Non-pigmented ciliary epithelial cell (primary cell): ENCODE measurements at regions not wholly inside any gene's neighbourhood (a gene's known extent, or its start where the extent isn't known, plus 50 kb on each side); places are given as distances from the start of the nearest gene placed in this dataset.
"Not testable (repeated sequence)": the region's sequence is repeated elsewhere in the genome, so short reads cannot be mapped to it uniquely, and the experiment has no call there.

Source experiments
- DNase-seq: peaks from one replicate; pipeline ENCODE4 v3.0.0-alpha.2; 2010; ENCODE audit warnings: low read depth

DNA sequence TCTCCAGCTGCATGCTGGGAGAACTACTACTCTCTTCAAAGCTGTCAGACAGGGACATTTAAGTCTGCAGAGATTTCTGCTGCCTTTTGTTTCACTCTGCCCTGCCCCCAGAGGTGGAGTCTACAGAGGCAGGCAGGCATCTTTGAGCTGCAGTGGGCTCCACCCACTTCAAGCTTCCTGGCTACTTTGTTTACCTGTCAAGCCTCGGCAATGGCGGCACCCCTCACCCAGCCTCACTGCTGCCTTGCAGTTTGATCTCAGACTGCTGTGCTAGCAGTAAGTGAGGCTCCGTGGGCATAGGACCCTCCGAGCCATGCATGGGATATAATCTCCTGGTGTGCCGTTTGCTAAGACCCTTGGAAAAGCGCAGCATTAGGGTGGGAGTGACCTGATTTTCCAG, 61.7 kb downstream of the DMRTA1 start:
- DNase-seq: not testable (repeated sequence)

DNA sequence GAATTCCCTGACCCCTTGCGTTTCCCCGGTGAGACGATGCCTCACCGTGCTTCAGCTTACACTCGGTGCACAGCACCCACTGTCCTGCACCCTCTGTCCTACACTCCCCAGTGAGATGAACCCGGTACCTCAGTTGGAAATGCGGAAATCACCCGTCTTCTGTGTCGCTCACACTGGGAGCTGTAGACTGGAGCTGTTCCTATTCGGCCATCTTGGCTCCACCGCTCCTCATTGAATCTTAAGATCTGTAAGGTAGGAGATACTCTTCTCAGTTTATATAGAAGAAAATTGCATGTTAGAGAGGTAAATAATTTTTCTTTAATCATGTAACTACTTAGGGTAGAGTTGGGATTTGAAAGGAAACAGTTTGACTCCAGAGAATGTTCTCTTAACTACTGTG, 62.2 kb downstream of the DMRTA1 start:
- DNase-seq: no peak

DNA sequence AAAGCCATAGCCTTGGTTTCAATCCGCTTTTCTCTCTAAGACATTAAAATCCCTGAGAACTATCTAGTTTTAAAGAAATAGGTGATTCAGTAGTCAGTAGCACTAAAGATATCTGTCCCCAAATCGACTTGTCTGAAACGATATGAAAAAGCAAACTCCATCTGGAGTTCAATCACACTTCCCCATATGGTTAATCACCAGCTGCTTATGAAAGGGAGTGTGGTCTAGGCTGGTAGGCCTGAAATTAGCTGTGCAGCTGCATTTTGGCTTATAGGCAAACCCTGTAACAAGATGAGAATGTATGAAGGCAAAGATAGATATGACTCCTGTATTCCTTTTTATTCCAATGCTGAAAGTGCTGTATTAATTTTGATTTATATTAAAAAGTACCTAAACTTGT, 65.9 kb downstream of the DMRTA1 start:
- no peak for DNase-seq

DNA sequence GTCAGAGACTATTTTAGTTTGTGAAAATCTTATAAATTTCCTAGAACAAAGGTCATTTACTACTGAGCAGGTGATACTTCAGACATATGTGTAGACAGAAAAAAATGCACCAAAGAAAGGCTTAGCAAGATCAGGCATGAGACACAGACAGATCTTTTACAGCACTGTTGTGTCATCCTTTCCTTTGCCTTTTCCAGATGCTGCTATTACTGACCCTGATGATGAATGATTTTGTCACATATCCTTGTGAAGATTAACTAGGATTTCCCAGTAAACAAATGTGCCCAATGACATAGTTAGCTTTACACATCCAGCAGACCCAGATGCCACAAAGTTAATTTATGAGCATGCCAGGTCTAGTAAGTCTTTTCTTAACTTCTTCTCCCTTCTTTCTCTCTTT, 68.2 kb downstream of the DMRTA1 start:
- no peak for DNase-seq

DNA sequence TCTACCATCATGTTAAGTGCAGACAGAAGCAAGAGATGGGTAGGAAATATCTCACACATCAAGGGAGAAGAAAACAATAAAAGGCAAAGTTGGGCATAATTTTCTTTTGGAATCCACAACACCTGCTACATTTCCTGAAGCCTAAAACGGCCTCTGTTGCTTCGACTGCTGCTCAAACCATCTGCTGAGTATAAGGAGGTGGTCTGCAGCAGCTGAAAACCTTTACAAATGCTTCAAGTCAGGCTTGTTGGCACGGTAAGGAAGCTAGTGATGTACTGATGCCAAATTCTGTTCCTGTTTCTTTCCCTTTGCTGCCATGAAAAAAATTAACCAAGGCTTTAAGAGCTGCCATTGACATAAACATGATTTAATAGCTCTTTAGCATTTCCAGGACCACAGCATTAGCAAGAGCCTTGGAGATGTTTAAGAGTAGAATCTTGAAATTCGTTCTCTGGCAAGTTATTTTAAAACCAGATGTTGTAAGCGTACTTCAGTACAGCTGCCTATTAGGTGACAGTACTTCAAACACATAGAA, 75.6 kb downstream of the DMRTA1 start:
- no peak for DNase-seq

DNA sequence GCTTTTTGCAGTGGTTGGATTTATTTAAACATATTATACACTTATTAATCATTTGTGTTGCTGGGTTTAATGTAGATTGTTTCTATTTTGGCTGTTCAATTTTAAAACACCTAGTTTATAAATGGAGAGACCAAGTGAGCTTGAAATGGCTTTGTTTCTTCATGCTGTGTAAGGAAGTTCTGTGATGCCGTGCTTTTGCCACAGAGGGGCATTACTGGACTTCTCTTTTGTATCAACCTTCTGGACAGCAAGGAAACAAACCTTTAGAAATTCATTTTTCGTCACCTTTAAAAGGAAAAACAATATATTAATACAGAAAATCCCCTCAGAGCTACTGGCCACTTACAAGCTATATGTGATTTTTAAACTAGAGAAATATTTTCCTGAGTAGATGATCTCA, 81.9 kb downstream of the DMRTA1 start:
- no peak for DNase-seq

DNA sequence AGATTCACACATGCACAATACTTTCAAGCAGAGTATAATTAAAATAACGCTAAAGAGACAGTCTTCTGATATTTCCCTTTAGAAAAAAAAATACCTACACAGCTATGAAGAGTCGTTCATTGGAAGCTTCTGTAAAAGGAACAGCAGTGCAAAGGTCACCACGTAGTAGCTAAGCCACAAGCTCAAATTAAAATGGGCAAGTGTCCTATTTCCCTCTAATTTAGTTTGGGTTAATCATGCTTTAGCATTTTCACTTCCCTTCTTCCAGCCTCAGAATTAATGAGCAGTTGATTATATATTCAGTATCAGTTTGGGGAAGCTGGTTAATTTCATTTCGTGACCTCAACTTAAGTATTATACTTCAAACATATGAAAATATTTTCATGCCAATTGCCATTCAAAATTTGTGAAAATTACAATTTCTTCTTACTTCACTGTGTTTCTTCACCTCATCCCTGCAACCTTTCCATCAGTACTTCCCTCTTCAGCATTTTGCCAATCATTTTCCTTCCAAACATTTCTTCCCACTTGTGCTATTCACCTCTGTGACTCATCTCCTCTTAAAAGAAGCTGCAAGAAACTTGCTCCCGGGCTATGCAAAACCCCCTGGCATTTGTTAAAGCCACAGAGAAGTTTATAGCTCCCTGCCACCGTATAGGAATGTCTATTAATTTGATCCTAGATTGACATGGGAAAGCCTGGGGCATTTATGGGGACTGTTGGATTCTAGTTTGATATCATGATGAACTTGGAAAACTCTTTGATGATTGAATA, 83.0 kb downstream of the DMRTA1 start:
- no peak for DNase-seq

DNA sequence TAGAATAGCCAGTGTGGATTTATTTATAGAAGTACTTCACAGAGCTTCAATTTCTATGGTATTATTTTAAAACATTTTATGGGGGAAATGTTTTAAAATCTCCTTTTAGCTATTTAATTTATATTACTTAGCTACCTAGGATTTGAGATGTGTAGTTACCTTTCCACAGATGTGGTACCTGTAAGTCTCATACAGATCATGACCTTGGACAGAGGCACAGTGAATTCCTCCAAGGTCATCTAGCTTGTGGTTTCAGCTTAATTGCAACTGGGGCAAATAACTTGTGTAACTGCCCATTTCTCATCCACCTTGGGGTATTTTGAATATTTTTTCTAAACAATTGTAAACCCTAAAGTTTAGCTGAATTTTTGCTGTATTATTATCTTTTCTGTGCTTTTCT, 89.2 kb downstream of the DMRTA1 start:
- DNase-seq: no peak

DNA sequence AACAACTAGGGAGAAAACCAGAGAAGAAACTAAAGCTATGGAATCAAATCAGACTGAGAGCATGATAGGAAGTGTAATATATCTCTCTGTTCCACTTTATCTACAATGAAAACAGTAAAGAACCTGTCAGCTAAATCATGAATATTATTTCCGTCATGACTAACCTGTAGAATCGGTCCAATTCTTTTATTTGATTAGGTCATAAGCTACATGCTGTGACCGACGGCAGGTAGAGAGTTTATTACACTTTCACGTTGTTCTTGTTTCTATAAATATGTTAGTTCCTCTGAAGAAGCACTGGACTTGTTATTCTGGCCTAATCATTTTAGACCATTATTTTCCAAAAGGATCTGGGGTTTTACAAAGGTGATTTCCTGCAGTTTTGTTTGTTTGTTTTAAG, 91.1 kb downstream of the DMRTA1 start:
- no peak for DNase-seq

DNA sequence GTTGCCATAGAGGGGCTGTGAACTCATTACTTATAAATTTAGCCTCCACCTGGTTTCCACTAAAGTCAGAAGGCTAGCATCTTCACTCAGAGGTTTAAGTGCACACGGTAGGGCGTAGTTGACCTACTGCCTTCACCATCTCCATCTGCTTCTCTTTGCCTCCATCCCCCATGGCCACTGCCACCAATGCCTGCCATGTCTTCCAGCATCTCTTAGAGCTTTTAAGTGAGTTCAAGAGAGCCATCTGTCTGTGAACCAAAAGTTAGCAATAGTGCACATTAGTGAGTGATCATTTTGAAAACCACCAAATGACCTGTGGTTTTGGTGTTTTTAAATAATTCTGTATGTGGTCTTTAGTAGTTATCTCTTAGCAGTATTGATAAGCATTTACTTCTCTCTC, 102.0 kb downstream of the DMRTA1 start:
- no peak for DNase-seq

DNA sequence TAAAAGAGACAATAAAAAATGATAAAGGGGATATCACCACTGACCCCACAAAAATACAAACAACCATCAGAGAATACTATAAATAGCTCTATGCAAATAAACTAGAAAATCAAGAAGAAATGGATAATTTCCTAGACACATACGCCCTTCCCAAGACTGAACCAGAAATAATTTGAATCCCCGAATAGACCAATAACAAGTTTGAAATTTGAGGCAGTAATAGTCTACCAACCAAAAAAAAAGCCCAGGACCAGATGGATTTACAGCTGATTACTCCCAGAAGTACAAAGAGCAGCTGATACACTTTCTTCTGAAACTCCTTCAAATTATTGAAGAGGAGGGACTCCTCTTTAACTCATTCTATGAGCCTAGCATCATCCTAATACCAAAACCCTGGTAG, 128.1 kb downstream of the DMRTA1 start:
- no peak for DNase-seq

DNA sequence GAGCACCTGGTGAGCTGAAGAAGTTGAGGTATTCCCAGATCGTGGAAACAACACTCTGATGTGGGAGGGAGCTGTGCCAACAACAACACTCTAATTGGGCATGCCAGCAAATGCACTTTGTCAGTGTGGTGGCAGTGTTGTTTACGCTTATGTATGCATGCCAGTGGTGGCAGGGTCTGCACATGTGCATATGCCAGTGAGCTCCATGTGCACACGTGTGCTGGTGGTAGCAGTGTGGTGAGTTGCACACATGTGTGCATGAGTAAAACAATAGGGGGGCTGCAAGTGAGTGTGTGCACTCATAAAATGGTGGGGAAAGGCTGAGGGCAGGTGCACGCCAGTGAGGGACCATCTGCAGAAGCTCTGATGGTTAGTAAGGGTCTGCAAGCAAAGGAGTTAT, 134.2 kb downstream of the DMRTA1 start:
- DNase-seq: no peak

DNA sequence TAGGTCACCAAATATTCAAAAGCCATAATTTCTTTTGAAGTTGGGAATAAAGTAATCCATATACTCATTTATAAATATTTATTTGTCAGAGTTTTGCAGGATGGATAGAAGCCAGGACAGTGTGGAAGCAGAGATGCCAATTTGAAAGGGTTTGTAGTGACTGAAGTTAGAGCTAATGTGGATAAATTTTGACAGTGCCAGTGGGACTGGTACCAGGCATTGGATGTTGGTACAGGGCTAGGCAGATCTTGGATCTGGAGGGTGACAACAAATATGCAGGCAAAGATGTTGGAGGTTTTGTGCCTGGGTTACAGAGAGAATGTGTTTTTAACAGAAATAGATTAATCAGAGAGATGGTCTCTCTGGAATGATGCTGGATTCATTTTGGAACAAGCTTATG, 135.6 kb downstream of the DMRTA1 start:
- DNase-seq: no peak

DNA sequence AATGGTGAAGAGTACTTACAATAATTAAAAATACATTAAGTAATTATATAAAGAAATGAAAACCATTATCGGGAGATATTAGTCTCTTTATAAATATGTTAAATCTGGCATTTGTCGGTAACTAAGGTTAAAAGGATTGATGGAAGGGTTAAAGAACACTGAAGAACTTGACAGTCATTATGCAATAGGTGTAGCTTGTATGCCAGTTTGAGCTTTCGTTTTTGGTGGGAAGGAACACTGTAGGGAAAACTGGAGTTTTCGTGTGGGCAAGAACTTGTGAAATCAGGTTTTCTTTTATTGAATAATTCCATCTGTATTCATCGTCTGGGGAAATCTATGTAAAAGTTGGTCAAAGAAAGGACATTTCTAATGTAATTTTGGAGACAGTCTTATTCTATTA, 142.3 kb downstream of the DMRTA1 start:
- DNase-seq: no peak

DNA sequence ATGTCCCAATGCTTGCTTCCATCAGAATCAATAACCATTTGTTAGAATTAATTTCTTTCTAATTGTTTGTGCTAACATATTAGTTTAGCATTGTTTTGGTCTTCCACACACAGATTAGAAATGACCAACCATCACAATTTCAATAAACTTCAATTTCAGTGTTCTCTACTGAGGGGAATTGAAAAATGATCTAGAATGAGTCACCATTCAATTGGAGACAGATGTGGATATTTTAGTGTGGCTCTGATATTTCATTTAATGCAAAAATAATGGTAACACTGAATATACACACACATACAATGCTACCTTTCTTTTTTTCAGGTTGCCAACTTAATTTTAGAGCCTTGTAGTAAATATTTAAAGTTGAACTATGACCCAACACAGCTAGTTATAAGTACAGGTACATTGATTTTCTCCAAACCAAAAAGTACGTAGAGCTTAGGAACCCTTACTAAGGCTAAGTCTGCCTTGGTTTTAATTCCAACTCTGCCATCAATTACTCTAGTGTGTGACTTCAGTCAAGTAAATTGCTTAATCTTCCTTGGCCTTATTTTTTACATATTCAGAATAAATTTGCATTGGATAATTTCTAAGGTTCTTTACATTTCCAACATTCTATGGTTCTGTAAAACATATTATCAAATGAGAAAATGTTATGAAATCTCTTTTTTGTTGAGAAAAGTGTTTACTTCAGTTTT, 143.9 kb downstream of the DMRTA1 start:
- no peak for DNase-seq

DNA sequence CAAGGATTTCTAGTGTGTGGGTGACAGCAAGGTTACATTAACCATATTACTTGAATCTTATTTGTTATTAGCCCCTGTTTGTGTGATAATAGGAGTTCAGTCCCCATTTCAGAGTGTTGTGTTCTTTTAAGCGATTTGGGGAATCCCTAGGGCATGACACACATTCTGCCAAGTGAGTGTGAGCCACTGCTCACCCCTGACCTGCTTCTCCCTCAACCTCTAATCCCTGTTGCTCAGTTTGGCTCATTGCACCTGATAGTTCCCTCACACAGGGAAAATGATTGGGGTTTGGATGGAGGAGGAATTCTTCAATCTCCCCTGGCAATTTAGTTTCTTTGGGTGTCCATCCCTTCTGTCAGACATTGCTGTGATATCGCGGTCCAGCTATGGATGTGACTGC, 149.2 kb downstream of the DMRTA1 start:
- DNase-seq: no peak

DNA sequence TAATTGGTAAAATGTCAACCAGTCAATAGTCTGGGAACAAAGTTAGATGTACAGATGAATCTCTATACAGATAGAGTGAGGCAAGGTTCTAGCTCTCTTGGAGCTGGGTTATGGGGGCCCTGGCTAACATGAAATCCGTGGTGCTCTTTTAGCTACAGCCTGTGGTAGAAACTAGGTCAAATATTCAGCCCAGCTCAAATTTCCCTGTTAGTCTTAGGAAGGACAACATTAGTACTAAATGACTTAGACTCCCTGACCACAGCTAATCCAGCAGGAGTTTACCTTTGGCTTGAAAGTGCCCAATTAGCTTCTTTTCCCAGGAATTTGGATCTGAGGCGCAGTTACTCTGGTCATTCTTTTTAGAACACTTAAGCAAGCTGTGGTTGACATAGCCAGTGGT, 170.5 kb downstream of the DMRTA1 start:
- no peak for DNase-seq

DNA sequence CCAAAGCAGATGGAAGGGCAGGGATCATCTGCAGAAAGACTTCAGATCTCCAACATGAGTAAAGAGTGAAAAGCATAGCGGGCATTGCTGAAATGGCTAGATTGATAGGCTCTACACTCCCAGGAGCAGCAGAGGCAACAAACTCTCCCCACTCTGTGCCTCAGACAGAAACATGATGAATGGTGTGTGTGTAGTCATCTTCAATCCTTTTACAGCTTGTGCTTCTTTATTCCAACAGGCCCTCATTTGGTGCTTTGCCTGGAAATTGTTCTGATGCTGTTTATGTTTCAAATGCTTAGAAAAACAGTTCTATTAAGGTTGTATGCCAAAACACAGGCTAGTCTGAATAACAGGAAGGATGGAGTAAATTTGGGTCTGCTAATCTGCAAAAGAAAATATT, 176.2 kb downstream of the DMRTA1 start:
- no peak for DNase-seq

DNA sequence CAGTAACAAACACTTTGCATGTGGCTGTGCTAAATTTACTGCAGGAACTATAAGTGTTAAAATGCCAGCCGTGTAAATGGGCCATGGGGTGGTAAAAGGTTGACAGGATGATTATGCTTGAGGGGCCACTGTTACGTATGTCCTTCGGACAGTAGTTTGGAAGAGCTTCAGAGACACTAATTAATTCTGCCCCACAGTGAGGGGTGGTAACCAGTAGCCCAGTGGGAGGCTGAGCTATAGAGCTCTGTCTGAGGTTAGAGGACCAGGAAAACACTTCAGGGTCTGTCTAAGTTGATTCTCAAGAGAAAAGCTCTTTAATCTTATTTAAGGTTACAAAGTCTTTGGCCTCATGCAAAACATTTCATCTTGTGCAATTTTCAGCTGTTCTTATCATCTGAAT, 176.6 kb downstream of the DMRTA1 start:
- DNase-seq: no peak

DNA sequence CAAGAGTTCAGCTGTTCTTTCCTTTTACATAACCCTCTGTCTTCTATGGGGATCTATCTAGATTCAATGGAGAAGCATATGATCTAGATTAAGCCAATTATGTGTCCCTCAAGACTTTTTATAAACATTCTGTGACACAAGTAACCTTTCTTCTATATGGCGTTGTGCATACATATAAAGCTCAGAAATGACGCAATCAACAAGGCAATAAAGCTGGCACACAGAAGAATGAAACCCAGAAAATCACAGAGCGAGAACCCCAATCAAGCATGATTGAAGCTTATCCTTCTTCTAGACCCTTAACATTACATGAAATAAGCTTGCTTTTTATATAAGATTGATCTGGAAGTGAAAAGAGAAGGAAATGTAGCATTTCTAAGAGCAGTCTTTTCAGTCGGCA, 178.9 kb downstream of the DMRTA1 start:
- DNase-seq: no peak

DNA sequence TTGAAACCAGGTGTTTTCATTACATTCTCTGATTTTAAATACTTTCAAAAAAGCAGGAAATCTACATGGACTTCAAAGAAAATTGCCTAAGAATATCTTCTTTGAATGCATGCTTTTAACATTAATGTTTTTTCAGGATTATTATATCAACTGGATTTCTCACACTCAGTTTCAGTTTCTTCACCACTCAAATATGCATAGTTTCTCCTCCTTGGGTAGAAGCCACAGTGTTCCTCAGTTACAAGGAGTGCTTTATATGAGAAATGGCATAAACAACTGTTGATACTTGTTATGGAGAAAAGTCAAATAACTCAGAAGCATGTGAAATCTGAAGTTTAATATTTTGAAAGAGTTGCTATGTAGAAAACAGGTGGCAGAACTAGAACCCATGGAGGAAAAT, 196.9 kb downstream of the DMRTA1 start:
- no peak for DNase-seq

DNA sequence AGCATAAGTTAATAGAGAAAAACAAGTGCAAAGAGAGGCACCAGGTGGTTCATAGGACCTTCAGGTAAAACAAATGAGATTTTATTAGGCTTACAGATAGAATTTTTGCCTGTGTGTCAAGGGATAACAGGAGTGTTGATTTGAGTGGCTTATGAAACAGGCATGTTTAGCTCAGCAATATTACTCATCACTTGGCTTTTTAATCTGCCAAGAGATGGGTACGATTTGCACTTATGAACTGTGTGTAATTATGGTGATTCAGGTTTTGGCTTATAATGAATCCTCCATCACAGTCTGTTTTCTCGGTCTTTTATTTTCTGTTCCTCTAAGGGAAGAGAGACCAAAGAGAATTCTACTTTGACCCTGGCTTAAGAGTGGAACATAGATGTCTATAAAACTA, 199.3 kb downstream of the DMRTA1 start:
- no peak for DNase-seq

DNA sequence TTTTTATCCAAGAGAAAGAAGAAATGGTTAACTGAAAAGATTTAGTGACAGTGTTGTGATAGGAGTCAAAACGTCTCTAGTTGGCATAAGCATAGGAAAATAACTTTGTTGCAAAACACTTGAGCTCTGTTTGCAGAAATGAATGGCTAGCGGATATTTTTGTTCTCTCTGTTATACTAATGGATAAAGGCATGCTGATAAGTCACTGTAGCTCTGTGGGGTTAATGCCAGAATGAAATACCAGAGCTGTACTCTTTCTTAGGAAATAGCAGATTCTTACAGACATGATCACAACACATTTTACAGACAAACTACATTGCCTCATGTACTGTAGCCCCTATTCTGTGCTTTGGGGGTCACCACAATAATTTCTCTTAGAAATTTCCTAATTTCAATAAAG, 202.8 kb downstream of the DMRTA1 start:
- DNase-seq: no peak

DNA sequence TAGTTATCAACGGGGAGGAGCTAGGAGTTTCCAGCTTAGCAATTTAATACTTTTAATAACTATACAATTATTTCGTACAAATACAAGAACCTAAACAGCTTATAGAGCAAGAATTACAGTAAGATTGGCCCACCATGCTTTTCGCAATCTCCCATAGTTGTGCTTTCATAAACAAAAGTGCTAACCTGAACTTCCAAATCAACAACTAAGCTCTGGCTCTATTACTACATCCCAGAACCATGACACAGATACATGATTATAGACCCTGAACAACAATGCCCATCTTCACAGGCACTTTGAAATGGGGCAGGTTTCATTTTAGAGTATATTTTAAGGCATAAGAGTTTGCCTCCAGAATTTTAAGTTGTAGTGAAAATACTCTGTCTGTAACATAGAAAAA, 203.5 kb downstream of the DMRTA1 start:
- DNase-seq: no peak
